HG03064 (cell line): ENCODE measurements at regions not wholly inside any gene's neighbourhood (a gene's known extent, or its start where the extent isn't known, plus 50 kb on each side); places are given as distances from the start of the nearest gene placed in this dataset.

ENCODE experiments used
- ATAC-seq: cut with Tn5 transposase; IDR thresholded peaks from one replicate; pipeline ENCODE4 v1.9.1; 2021; ENCODE audit warnings: low read depth; ENCODE audit not compliant: unreplicated experiment

- ATAC-seq: no peak
These were observed 219.5 kb upstream of the DKK2 start for GRCh38 chr4:107255596-107255995.

DNA sequence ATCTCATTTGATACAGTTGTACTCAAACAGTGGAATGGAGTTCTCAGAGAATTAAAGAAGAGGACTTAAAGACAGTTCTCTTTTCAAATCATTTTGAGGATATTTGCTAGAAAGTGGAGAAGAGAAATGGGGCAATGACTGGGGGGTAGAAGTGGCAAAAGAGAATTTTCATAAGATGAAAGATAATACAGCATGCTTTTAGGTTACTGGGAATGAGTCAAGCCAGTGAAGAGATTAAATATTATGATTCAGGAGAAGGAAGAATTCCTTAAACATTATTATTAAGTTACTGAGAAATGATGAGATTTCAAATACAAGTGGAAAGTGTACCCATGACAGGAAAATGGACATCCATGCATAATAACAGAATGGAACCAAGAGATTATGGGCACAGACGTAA lies 219.0 kb upstream of the DKK2 start:
- no peak for ATAC-seq

DNA sequence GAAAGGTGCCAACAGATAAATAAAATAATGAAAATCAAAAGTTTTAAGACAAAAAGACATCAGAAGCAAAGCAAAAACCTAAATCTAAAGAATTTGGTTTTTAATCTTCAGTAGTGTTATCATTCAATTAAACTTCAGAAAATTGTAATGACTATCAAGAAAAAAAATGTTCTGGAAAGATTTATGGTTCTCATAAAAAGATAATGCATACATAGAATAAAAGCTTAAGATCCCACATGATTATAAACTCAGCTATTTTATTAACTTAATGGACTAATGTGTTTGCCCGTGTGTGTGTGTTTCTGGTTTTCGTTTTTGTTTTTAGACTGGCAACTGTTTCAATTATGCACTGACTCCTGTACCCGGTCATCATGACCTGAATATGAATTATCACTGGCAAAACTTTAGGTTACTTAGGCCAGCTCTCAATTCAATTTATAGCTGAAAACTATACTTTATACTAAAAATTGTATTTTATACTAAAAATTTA lies 217.5 kb upstream of the DKK2 start:
- ATAC-seq: no peak

GRCh38 chr4:107253090-107253489 lies 217.0 kb upstream of the DKK2 start:
- ATAC-seq: no peak

- no peak for ATAC-seq
These were observed 216.5 kb upstream of the DKK2 start for GRCh38 chr4:107252571-107252970.

- ATAC-seq: no peak
These were observed 212.5 kb upstream of the DKK2 start for GRCh38 chr4:107248571-107248970.

GRCh38 chr4:107247738-107248137 lies 211.6 kb upstream of the DKK2 start:
- no peak for ATAC-seq

DNA sequence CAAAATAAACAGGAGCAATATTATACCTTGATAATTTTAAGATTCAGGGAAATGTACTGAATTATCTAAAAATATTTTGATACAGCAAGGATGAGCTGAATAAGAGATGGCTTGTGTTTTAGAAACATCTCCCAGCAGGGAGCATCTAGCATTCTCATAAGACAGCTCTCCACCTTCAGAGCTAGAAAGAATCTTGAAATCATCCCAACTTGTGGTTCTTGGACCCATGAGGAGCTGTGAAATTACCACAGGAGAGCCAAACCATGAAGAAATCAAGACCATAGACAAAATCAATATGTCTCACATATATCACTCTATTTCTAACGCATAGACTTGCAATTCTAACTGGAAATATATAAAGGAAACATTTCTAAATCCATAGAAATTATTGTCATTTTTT lies 210.6 kb upstream of the DKK2 start:
- no peak for ATAC-seq

- ATAC-seq: no peak
These were observed 207.1 kb upstream of the DKK2 start for GRCh38 chr4:107243141-107243781.

DNA sequence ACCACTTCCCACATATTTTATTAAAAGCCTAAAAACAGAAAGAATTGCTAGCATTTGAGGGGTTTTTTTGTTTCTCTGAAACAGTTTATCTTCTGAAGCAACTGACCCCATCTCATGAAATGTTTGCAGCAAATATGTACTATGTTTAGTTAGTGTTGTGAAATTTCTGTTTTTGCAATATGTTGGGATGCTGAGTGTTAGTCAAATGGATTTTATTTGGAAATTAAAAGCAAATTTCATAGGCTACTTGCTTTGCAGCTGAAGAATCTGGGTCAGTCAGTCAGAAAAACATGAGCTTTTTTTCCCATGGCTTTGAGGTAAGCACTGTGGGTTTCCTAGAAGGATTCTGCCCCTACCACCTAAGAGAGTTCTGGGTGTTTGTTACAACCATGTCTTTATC lies 184.9 kb upstream of the DKK2 start:
- ATAC-seq: no peak

GRCh38 chr4:107219681-107220080 lies 183.6 kb upstream of the DKK2 start:
- ATAC-seq: no peak

GRCh38 chr4:107216379-107216778 lies 180.3 kb upstream of the DKK2 start:
- no peak for ATAC-seq

GRCh38 chr4:107215222-107215621 lies 179.1 kb upstream of the DKK2 start:
- ATAC-seq: no peak

DNA sequence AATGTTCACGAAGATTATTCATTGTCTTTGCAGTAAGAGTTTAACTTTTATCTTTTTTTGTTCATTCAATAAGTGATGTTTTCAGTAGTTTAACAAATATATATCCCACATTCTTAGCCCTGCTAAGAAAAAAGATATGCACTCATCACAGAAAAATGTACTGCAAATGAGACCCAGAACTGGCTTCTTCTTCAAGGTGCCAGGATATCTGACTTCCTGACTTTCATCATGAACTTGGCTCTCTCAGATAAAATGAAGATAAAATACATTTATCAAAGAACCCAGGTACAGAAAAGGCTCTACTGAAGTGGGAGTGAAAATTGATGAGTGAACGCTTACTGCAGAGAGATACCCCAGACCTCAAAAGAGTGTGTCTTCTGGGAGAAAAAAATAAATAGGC lies 177.8 kb upstream of the DKK2 start:
- ATAC-seq: no peak

- no peak for ATAC-seq
These were observed 177.3 kb upstream of the DKK2 start for GRCh38 chr4:107213410-107213809.

- no peak for ATAC-seq
These were observed 176.5 kb upstream of the DKK2 start for GRCh38 chr4:107212565-107212964.

- no peak for ATAC-seq
These were observed 174.5 kb upstream of the DKK2 start for GRCh38 chr4:107210450-107211239.

GRCh38 chr4:107203733-107204132 lies 167.6 kb upstream of the DKK2 start:
- no peak for ATAC-seq

- no peak for ATAC-seq
These were observed 166.6 kb upstream of the DKK2 start for GRCh38 chr4:107202744-107203143.

DNA sequence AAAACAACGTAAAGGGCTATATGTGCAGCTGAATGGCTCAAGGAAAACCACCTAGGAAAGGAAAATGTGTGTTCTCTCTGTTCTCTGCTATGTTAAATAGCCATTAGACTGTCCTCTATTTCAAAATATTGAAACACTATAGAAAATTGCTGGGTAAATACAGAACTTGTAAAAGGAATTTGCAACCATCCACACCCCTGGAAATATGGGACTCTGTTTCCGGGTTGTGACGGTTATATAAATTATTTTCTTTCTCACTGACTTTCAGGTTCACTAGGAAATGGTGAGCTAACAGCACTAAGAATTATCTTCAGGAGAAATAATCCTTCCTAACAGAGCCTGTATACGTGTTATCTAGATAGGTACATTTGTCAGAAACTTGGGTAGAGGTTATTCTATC lies 161.0 kb upstream of the DKK2 start:
- no peak for ATAC-seq

- no peak for ATAC-seq
These were observed 160.2 kb upstream of the DKK2 start for GRCh38 chr4:107196312-107196711.

- ATAC-seq: no peak
These were observed 157.9 kb upstream of the DKK2 start for GRCh38 chr4:107194005-107194404.
